HL-60/S4 treated with retinoic acid at 250 ng/mL for 4 days and 3 days (cell line): ENCODE measurements at regions not wholly inside any gene's neighbourhood (a gene's known extent, or its start where the extent isn't known, plus 50 kb on each side); places are given as distances from the start of the nearest gene placed in this dataset.

Experiments used
- in situ Hi-C: fragments of 300-500 bp; cut with MboI; formaldehyde crosslinking; loops from 2 replicates; pipeline ENCODE4 v1.7.0; 2022; ENCODE audit warnings: low sequenced_read_pairs

- in situ Hi-C loops, result no loop called here
Observed at GRCh38 chr5:167587772-167588437, 703.5 kb upstream of the WWC1 start.

DNA sequence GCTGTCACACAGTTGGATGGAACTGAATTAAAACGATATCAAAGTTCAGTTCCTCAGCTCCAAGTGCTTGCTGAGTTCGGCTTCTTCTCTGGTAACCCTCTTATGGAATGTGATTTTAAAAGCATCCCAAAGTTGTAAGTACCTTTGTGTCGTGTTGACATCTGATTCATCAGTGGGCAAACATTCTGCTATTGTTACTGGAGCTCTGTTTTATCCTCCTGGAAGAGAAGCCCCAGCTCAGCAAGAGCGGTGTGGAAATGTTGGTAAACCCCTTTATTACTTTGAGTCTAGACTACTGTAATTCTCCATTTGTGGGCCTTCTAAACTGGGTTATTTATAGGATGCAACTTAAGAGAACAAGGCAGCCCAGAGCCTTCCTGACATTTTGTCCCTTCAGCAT is 699.3 kb upstream of the WWC1 start:
- in situ Hi-C loops, result no loop called here

DNA sequence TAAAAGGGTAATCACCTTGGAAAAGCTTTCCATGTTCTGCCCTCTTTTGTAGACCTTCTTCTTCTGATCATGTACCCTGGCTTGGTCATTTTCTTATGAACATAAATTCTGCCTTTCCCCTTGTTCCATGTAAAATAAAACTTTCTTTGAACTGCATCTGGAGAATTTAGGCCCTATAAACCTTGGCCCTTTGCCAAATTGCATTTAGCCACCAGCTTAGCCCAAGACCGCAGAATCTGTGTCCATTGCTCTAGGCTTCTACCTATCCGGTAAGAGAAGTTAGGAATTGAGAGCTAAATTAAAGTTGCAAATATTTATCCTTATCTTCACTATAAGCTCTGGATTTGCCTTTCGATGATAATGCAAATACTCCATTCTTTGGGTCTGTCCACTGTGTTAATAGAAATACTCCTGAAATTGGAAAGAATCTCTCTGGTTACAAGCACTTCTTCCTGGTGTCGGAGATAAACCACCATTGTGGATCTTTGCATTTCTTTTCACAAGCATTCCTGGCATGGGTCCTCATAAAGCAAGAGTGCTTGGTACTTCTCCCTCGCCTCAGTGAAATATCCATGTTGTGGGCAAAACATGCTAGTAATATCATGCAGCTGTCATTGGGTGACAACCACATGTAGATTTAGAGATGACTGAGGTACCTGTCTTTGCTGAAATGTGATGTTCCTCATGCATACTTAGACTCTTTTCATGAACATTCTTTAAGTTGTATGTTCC is 698.0 kb upstream of the WWC1 start:
- in situ Hi-C loops, result no loop called here

- in situ Hi-C loops, result no loop called here
Observed at GRCh38 chr5:167594061-167594435, 697.4 kb upstream of the WWC1 start.

DNA sequence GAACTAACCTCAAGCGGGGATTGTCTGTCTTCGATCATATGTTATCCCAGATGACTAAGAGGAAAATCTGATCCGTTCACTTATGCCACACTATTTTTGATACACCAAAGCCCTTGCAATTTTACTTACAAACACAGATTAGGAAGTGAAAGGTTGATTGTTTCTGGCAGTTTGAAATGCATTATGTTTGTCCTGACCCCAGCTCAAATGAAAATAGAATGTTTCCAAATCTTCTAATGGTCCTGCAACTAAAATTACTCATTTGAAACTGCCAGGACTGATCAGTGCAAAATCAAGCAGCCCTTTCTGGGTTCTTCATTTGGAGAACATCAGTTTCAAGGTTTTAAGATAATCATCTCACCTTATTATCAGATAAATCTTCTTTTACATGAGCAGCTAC is 696.7 kb upstream of the WWC1 start:
- in situ Hi-C loops, result no loop called here

DNA sequence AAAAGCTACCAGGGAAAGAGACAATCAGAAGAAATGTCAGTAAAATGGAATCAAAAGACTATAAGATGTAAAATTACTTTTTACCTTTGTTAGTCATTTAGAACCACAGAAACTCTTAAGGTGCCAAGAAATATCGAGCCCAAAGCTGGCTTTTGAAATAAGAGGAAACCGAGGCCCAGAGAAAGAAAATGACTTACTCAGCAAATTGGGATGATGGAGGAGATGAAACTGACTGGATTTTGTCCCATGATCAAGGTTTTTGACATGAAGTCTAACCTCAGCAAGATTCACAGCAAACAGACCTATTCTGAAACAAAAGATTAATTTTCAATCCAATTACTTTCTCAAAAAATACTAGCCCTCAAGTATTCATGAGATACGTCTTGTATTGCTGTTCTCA is 696.2 kb upstream of the WWC1 start:
- in situ Hi-C loops, result no loop called here

DNA sequence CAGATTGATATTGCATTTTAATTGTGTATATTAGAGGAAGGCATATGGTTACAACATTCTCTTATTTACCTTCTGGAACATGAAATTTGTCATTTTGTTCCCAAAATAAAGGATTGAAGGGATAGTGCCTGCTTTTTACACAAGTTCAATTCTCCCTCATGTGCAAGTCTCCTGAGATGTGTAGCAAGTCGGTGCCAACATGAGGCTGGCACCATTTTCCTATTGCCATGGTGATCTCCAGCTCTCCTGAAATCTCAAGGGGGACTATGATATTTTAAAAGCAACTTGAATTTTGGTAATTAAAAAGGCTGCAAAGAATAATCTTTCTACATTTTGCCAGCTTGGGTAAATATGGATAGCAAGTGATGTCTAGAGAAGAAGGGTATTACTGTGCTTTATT is 693.3 kb upstream of the WWC1 start:
- in situ Hi-C loops, result no loop called here

DNA sequence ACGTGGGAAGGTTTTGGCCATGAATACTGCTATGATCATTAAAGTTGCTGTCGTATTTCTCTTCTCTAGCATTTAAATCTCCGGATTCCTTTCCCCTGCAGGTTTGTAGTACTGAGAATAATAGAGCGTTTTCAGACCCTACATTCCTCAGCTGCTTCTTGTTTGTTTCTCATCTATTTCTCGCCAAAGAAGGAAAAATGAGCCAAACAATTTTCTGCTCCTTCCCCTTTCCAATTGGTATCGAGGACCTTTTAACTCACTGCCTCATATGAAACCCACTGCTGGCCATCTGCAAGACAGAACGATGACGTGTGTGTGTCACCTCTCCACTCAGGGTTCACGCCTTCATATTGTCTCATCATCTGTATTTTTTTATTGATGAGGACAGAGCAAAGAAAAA is 689.4 kb upstream of the WWC1 start:
- in situ Hi-C loops, result no loop called here

DNA sequence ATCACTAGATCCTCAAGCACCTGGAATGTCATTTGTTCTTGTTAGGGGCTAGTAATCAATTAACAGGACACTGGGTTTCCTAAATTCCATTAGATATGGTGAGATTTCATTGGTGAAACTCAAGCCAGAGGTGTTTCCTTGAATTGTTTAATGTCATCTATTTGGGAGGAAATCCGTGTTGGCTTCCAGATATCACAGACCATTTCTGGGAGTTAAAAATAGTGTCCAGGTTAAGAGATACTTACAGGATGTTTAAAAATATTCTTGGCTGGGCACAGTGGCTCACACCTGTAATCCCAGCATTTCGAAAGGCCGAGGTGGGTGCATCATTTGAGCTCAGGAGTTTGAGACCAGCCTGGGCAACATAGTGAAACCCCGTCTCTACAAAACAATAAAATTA is 688.3 kb upstream of the WWC1 start:
- in situ Hi-C loops, result no loop called here

GRCh38 chr5:167608390-167609272 is 682.8 kb upstream of the WWC1 start:
- in situ Hi-C loops, result no loop called here

DNA sequence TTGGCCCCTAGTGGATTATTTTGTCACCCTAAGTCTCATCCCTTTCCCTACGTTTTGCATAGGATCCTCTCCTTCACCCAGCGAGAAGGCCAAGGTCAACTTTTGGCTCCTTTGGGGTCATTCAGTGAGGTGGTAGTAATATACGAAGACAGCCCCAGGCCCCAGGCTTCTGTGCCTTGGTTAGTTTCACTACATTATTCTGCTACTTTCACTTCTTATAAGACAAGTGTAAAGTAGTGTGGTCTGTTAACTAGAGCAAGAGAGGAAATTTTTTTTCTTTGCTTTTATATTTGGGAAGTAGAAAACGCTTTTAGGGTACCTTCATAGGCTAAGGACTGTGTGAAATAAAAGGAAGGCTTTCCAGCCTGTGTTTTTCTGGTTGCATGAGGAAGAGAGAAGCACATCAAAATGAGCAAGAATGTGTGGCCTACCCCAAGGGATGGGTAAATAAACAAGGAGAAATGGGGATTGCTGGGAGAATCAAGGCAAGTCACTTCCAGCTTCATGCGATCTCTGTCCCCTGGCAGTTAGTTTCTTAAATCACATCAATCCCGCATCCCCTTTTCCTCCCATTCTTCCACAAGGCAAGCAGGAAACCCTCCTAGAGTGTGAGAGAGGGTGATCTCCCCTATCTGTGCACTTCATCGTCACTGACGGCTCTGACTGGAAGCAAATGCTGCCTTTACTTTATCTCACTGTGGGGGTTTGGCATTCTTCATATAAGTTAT is 677.0 kb upstream of the WWC1 start:
- in situ Hi-C loops, result no loop called here

GRCh38 chr5:167616043-167616890 is 675.2 kb upstream of the WWC1 start:
- in situ Hi-C loops, result no loop called here

GRCh38 chr5:167623354-167623753 is 668.1 kb upstream of the WWC1 start:
- in situ Hi-C loops, result no loop called here

- in situ Hi-C loops, result no loop called here
Observed at GRCh38 chr5:167624053-167624452, 667.4 kb upstream of the WWC1 start.

- in situ Hi-C loops, result no loop called here
Observed at GRCh38 chr5:167626341-167627123, 664.9 kb upstream of the WWC1 start.

DNA sequence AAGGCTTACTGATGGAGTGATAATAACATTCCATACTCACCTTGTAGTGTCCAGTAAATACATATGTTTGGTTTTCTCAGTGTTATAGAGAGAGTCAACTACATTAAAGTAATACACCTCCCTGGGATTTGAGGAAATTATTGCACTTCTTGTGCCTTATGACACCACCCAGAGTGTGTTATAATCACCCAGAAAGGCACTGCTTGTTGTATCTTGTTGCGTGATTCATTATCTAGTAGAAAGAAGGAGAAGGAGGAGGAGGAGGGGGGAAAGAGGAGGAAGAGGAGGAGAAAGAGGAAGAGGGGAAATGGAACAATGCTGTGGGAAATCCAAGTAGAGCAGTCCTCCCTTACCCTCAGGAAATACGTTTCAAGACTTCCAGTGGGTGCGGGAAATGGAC is 661.8 kb upstream of the WWC1 start:
- in situ Hi-C loops, result no loop called here

- in situ Hi-C loops, result no loop called here
Observed at GRCh38 chr5:167631191-167631590, 660.3 kb upstream of the WWC1 start.

DNA sequence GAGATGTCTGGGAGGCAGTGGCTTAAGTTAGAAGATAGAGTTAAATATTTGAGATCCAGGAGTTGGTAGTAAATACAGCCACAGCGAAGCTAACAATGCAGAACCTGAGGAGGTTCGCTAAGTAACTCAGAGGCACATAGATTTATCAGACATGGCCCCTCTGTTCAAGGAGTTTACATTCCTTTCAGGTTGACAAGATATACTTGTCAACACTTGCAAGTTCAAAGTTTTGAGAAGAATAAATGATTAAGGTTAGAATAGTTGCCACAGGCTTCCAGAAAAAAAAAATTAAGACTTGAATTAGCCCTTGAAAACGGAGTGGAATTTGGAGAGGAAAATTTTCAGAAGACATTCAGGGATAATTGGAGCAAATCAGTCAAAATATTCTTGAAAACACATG is 658.3 kb upstream of the WWC1 start:
- in situ Hi-C loops, result no loop called here

DNA sequence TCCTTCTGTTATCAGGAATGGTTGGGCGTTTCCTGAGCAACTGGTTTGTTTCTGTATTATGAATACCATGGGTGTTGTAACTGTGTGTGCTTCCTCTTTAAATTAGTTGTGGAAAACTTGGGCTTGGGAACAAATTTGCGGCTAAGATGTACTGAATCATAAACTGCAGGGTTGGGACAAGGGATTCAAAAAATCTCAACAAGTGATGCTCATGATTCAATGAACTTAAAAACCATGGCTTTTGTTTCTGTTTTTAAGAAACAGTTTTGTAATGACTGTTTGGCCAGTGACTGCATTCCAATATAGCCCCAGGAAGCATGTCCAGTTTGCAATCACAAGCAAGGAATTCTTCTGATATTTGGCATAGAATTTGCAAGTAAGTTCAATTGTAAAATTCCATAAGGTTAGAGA is 657.5 kb upstream of the WWC1 start:
- in situ Hi-C loops, result no loop called here
